BJ (cell line): ENCODE measurements at regions not wholly inside any gene's neighbourhood (a gene's known extent, or its start where the extent isn't known, plus 50 kb on each side); places are given as distances from the start of the nearest gene placed in this dataset.

Experiments used
- CTCF ChIA-PET: fragments of 350-600 bp; formaldehyde crosslinking; extraction: SDS; loops from one replicate; lab custom pipeline; 2021; ENCODE audit warnings: antibody characterized with exemption, inconsistent platforms; lab: Yijun Ruan, JAX
- POLR2A ChIA-PET: fragments of 300-600 bp; sonication (Branson Sonifier 250); formaldehyde crosslinking; extraction: SDS; loops from one replicate; lab custom pipeline; 2021; ENCODE audit warnings: antibody characterized with exemption; lab: Charles Lee
- DNase-seq: peaks from one replicate; pipeline ENCODE4 v3.0.0-alpha.2; 2011; ENCODE audit warnings: low read depth
- H3K27me3 ChIP-seq: 2 replicates; pipeline ENCODE4 v1.6.0; 2011; ENCODE audit warnings: low read length; ENCODE audit not compliant: control insufficient read depth, insufficient read depth
- H3K36me3 ChIP-seq: 2 replicates; pipeline ENCODE4 v1.5.1; 2011; ENCODE audit warnings: low read length; ENCODE audit not compliant: control insufficient read depth, insufficient read depth
- H3K4me3 ChIP-seq: 2 replicates; pipeline ENCODE4 v1.5.1; 2011; ENCODE audit warnings: low read depth, mild to moderate bottlenecking, control low read depth, low read length
- TF ChIP-seq, protein P1 (sequence below): IDR thresholded peaks from 2 replicates; pipeline ENCODE4 v1.5.1; 2011; ENCODE audit warnings: low read depth, mild to moderate bottlenecking, control low read depth, inconsistent platforms, low read length, moderate library complexity; ENCODE audit not compliant: insufficient read depth

DNA sequence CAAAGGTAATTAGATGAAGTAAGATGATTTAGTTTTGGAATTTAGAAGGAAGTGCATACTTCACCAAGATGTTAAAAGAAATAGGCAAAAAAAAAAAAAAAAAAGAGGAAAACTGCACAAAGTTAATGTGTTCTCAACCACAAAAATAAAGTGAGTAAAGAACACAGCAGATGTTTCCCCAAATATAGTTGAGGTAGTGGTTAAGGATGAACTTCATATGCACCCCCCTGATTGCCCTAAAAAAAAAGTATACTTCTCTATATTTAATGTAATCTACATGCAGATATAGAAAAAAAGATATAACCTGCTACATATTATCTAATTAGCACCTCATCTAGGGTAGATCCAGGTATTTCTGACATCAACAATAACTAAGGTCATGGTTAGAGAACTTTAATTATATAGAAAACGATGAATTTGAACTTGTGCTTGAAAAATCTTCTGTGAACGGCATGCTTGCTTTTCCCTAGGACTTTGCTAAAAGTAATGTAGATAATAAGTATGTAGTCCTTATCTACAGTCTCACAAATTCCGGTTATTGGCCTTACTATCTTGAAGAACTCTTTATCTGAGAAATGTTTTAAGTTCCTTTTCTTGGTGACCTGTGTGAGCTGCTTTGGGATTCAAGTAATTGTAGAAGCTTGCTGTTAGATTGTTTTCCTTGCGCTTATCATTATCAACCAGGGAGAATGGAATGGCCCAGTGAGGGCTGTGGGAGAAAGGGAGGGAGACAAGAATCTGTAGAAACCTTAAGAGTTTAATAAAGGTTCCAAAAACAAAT lies 70.1 kb upstream of the LRRC7 start:
- no peak overlapping the region for H3K4me3 ChIP-seq
- DNase-seq, result no peak
- ChIA-PET CTCF (no interaction called here), POLR2A (no interaction called here)
- no peaks in the 10 kb centered on the region for H3K27me3 ChIP-seq
- no peaks in the 10 kb centered on the region for H3K36me3 ChIP-seq
- TF ChIP-seq, protein P1, sequence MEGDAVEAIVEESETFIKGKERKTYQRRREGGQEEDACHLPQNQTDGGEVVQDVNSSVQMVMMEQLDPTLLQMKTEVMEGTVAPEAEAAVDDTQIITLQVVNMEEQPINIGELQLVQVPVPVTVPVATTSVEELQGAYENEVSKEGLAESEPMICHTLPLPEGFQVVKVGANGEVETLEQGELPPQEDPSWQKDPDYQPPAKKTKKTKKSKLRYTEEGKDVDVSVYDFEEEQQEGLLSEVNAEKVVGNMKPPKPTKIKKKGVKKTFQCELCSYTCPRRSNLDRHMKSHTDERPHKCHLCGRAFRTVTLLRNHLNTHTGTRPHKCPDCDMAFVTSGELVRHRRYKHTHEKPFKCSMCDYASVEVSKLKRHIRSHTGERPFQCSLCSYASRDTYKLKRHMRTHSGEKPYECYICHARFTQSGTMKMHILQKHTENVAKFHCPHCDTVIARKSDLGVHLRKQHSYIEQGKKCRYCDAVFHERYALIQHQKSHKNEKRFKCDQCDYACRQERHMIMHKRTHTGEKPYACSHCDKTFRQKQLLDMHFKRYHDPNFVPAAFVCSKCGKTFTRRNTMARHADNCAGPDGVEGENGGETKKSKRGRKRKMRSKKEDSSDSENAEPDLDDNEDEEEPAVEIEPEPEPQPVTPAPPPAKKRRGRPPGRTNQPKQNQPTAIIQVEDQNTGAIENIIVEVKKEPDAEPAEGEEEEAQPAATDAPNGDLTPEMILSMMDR, result no peak

DNA sequence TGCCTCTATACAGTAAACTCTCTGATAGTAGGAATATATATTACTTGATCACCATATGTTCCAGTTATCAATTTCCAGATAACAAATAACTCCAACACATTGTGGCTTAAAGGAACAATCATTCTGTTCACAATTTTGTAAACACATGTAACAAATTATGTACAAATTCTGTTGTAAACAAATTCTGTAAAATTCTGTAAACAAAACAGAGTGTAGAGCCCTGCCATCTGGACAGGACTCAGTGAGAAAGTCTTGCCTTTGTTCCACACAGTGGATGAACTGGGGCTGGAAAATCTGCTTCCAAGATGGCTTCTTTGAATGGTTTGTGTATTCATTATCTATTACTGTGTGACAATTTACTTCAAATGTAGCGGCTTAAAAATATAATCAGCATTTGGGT lies 69.0 kb upstream of the LRRC7 start:
- no peak overlapping the region for H3K4me3 ChIP-seq
- no peaks in the 10 kb centered on the region for H3K36me3 ChIP-seq
- ChIA-PET POLR2A (no interaction called here), CTCF (no interaction called here)
- DNase-seq, result no peak
- H3K27me3 ChIP-seq, result no peaks in the 10 kb centered on the region
- TF ChIP-seq, protein P1, result no peak

DNA sequence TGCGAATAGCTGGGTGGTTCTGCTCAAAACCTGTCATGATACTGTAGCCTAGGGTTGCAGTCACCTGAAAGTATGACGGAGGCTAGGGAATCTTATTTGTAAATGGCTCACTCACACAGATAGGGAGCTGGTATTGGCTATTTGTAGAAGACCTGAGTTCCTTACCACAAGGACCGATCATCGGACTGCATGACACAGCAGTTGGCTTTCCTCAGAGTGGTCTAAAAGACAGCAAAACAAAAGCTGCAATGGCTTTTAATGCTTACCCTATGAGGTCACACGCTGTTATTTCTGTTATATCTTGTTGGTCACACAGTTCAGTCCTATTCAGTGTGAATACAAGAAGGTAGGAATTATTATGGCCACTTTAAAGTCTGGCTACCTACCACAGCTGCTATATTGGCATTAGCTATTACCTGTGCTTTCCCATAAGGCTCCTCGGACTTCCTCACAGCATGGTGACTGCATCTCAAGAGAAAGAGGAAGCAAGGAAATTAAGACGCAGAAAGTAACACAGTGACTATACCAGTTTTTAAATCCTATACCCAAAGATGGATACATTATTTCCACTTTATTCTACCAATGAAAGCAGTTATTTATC lies 68.4 kb upstream of the LRRC7 start:
- CTCF ChIA-PET, result interaction anchor here (0.6 kb wide), 1 partner anchor 1029 kb away, joined by 3 read pairs; no protein-coding TSS in a partner anchor
- DNase-seq, result no peak

DNA sequence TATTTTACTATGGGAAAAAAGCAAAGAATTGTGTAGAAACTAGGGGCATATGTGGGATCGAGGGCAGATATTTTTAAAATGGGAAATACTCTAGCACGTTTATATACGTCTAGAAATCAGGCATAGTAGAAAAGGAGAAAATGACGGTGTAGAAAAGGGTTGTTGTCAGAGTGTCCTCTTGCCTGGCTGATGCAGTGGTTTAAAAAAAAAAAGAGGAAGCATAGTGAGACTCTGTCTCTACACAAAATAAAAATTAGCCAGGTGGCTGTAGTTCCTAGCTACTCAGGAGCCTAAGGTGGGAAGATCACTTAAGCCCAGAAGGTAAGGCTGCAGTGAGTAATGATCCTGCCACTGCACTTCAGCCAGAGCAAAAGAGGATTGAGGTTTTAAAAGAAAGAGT lies 64.7 kb upstream of the LRRC7 start:
- no peaks in the 10 kb centered on the region for H3K36me3 ChIP-seq
- no peaks in the 10 kb centered on the region; the same call in 1 of the 2 replicates for H3K27me3 ChIP-seq
- no peak overlapping the region for H3K4me3 ChIP-seq
- ChIA-PET CTCF (no interaction called here), POLR2A (no interaction called here)
- no peak for DNase-seq
- TF ChIP-seq, protein P1, result no peak

More for the DNA sequence above, 68.4 kb upstream of the LRRC7 start:
- Histone ChIP-seq H3K36me3 (no peaks in the 10 kb centered on the region), H3K27me3 (no peaks in the 10 kb centered on the region), H3K4me3 (no peak overlapping the region)
- TF ChIP-seq, protein P1, result no peak
- POLR2A ChIA-PET, result no interaction called here

DNA sequence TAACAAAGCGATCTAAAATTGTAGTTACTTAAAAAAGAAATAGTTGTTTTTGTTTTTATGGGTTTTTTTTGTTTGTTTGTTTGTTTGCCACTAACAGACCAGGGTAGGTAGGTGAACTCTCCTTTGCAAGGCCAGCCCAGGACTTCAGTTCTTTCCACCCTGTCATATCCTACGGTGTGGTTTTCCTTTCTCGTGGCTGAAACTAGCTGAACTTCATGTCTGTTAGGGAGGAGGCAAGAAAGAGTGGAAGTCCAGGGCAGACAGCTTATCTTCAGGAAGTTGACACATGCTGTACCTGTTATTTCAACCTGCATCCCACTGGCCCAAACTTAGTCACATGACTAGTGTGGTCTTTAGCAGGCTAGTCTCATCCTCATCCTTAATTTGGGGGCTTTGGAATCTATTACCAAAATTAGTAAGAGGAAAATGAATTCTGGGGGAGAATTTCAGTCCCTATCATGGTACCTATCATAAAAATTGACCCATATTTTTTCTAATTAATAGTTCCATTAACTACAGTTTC lies 62.9 kb upstream of the LRRC7 start:
- TF ChIP-seq, protein P1, result no peak
- CTCF ChIA-PET, result no interaction called here
- no peaks in the 10 kb centered on the region; the same call in 1 of the 2 replicates for H3K27me3 ChIP-seq
- no peak for DNase-seq
- H3K36me3 ChIP-seq, result no peaks in the 10 kb centered on the region
- no peak overlapping the region for H3K4me3 ChIP-seq
- POLR2A ChIA-PET, result no interaction called here
